Limb (tissue), 2 donors: ENCODE measurements at regions not wholly inside any gene's neighbourhood (a gene's known extent, or its start where the extent isn't known, plus 50 kb on each side); places are given as distances from the start of the nearest gene placed in this dataset.
"Not testable (repeated sequence)": the region's sequence is repeated elsewhere in the genome, so short reads cannot be mapped to it uniquely, and the experiment has no call there.

ENCODE experiments used
- DNase-seq, 2 donors: peaks; one replicate each; pipeline ENCODE4 v3.0.0-alpha.2; 2016; ENCODE audit errors: extremely low spot score in 2 of 2

- DNase-seq: no peak
These were observed 137.8 kb upstream of the TSC22D1 start for GRCh38 chr13:44713788-44714469.

- DNase-seq: no peak
These were observed 135.6 kb upstream of the TSC22D1 start for GRCh38 chr13:44711706-44712105.

- DNase-seq: no peak
These were observed 134.4 kb upstream of the TSC22D1 start for GRCh38 chr13:44710576-44710975.

- not testable (repeated sequence) for DNase-seq
These were observed 128.7 kb upstream of the TSC22D1 start for GRCh38 chr13:44704811-44705210.

- no peak for DNase-seq
These were observed 127.2 kb upstream of the TSC22D1 start for GRCh38 chr13:44703371-44703770.

GRCh38 chr13:44698066-44698465 lies 121.9 kb upstream of the TSC22D1 start:
- no peak for DNase-seq

- no peak for DNase-seq
These were observed 120.9 kb upstream of the TSC22D1 start for GRCh38 chr13:44697058-44697457.

GRCh38 chr13:44695520-44695919 lies 119.4 kb upstream of the TSC22D1 start:
- no peak for DNase-seq

- DNase-seq: no peak
These were observed 118.7 kb upstream of the TSC22D1 start for GRCh38 chr13:44694842-44695241.

- no peak for DNase-seq
These were observed 118.2 kb upstream of the TSC22D1 start for GRCh38 chr13:44694291-44694690.

- no peak for DNase-seq
These were observed 117.1 kb upstream of the TSC22D1 start for GRCh38 chr13:44693156-44693764.

GRCh38 chr13:44692173-44692713 lies 116.1 kb upstream of the TSC22D1 start:
- no peak for DNase-seq

- DNase-seq: no peak
These were observed 114.2 kb upstream of the TSC22D1 start for GRCh38 chr13:44690376-44690775.

GRCh38 chr13:44688652-44689051 lies 112.5 kb upstream of the TSC22D1 start:
- no peak for DNase-seq

GRCh38 chr13:44686531-44686934 lies 110.4 kb upstream of the TSC22D1 start:
- DNase-seq: no peak

- no peak for DNase-seq
These were observed 109.5 kb upstream of the TSC22D1 start for GRCh38 chr13:44685641-44686040.

GRCh38 chr13:44682416-44682815 lies 106.3 kb upstream of the TSC22D1 start:
- not testable (repeated sequence) for DNase-seq

GRCh38 chr13:44680746-44681355 lies 104.7 kb upstream of the TSC22D1 start:
- DNase-seq: no peak

- DNase-seq: no peak
These were observed 103.5 kb upstream of the TSC22D1 start for GRCh38 chr13:44679597-44679996.

GRCh38 chr13:44678197-44678596 lies 102.1 kb upstream of the TSC22D1 start:
- no peak for DNase-seq

- no peak for DNase-seq
These were observed 100.4 kb upstream of the TSC22D1 start for GRCh38 chr13:44676534-44676933.

GRCh38 chr13:44669534-44669933 lies 93.4 kb upstream of the TSC22D1 start:
- no peak for DNase-seq

- peak in 1 of 2 donors; percentile 33 for DNase-seq
These were observed 92.6 kb upstream of the TSC22D1 start for GRCh38 chr13:44668688-44669087.
